Left lung (tissue), 4 donors: ENCODE measurements at regions not wholly inside any gene's neighbourhood (a gene's known extent, or its start where the extent isn't known, plus 50 kb on each side); places are given as distances from the start of the nearest gene placed in this dataset.

ENCODE experiments used
- ATAC-seq: fragments of 200-7000 bp; cut with Tn5 transposase; one replicate; pipeline ENCODE4 v1.9.1; 2020; ENCODE audit warnings: moderate library complexity
- DNase-seq, 4 donors: peaks; one replicate each; pipeline ENCODE4 v3.0.0-alpha.2; 2013 to 2020
- H3K27ac ChIP-seq, 2 donors: fragments of 200-600 bp; sonication (generic) in 1 of 2; one replicate each; pipeline versions ENCODE4 v1.5.0 to v1.8.0; 2020 to 2021
- H3K27me3 ChIP-seq, 2 donors: fragments of 200-600 bp; sonication (generic) in 1 of 2; one replicate each; pipeline versions ENCODE4 v1.5.0 to v1.8.0; 2020 to 2021
- H3K36me3 ChIP-seq, 2 donors: fragments of 200-600 bp; sonication (generic) in 1 of 2; one replicate each; pipeline versions ENCODE4 v1.5.0 to v1.8.0; 2020 to 2021
- H3K4me1 ChIP-seq, 2 donors: fragments of 200-600 bp; one replicate each; pipeline ENCODE4 v1.8.0; 2021
- H3K4me3 ChIP-seq, 2 donors: fragments of 200-600 bp; sonication (generic) in 1 of 2; one replicate each; pipeline versions ENCODE4 v1.5.0 to v1.8.0; 2020 to 2021; ENCODE audit warnings: mild to moderate bottlenecking in 1 of 2
- H3K9me3 ChIP-seq, 2 donors: fragments of 200-600 bp; sonication (generic) in 1 of 2; one replicate each; pipeline versions ENCODE4 v1.5.0 to v1.8.0; 2020 to 2021
- CTCF ChIP-seq, 2 donors: fragments of 200-600 bp; sonication (generic) in 1 of 2; IDR thresholded peaks; one replicate each; pipeline versions ENCODE4 v1.5.0 to v1.8.0; 2021; ENCODE audit warnings: antibody characterized with exemption in 2 of 2
- intact Hi-C, 2 donors: fragments of 100-400 bp; cut with DNase I; formaldehyde crosslinking; loops; one replicate each; pipeline versions ENCODE4 v1.11.2 to v1.14.2; 2022
- donor health status: DM: no; HTN: yes; CAD: no.
- donor health status: DM: no; HTN: no; CAD: no.

DNA sequence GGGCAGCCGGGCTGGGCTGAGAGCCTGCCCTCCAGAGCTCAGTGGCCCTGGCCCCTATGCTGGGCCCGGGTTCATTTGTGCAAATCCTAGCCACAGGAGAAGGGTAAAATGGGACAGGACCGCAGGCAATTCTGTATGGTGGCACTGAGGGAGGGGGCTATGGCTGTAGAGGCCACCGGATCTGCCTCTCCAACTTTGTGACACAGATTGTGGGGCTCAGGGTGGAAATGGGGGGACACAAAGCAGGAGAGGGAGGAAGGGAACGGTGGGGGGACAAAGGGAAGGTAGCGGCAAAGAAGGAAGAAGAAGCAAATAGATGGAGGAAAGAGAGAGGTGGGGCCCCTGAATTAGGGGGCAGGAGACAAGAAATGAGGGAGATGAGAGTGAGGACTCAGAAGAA is 201.1 kb downstream of the SMAD2 start:
- H3K36me3 ChIP-seq = no peaks in the 10 kb centered on the region
- H3K27me3 ChIP-seq = peaks cover 0 to 7% of the 10 kb centered on the region in 2 donors
- intact Hi-C loops = no loop called here
- TF ChIP-seq CTCF (IDR thresholded peaks at IDR 0.05) = no peak
- DNase-seq (no peak), ATAC-seq (no peak)
- no peaks in the 10 kb centered on the region for H3K9me3 ChIP-seq
- no peak overlapping the region for H3K4me3 ChIP-seq
- no peak overlapping the region for H3K27ac ChIP-seq
- H3K4me1 ChIP-seq = no peaks in the 10 kb centered on the region

- no peak for DNase-seq
- Histone ChIP-seq H3K4me1 (no peaks in the 10 kb centered on the region), H3K27ac (no peak overlapping the region), H3K36me3 (no peaks in the 10 kb centered on the region), H3K4me3 (no peak overlapping the region), H3K9me3 (no peaks in the 10 kb centered on the region), H3K27me3 (peaks cover 0 to 2% of the 10 kb centered on the region in 2 donors)
- no peak for TF ChIP-seq CTCF (IDR thresholded peaks at IDR 0.05)
- no peak for ATAC-seq
- intact Hi-C loops = no loop called here
These were observed 201.5 kb downstream of the SMAD2 start for GRCh38 chr18:47728921-47729320.

DNA sequence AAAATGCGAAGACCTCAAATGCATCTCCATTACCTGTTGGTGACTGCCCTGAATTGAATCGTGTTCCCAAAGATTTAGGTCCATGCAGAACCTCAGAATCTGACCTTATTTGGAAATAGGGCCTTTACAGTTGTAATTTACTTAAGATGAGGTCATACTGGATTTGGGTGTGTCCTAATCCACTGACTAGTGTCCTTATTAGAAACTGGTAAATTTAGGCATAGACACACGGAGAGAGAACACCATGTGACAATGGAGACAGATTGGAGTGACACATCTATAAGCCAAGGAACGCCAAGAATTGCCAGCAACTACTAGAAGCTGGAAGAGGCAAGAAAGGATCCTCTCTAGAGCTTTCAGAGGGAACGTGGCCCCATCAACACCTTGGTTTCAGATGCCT is 203.1 kb downstream of the SMAD2 start:
- Histone ChIP-seq H3K27me3 (no peaks in the 10 kb centered on the region), H3K27ac (no peak overlapping the region), H3K4me1 (no peaks in the 10 kb centered on the region), H3K4me3 (no peak overlapping the region), H3K9me3 (no peaks in the 10 kb centered on the region), H3K36me3 (no peaks in the 10 kb centered on the region)
- ATAC-seq (no peak), DNase-seq (no peak)
- TF ChIP-seq CTCF (IDR thresholded peaks at IDR 0.05) = no peak
- intact Hi-C loops = no loop called here

DNA sequence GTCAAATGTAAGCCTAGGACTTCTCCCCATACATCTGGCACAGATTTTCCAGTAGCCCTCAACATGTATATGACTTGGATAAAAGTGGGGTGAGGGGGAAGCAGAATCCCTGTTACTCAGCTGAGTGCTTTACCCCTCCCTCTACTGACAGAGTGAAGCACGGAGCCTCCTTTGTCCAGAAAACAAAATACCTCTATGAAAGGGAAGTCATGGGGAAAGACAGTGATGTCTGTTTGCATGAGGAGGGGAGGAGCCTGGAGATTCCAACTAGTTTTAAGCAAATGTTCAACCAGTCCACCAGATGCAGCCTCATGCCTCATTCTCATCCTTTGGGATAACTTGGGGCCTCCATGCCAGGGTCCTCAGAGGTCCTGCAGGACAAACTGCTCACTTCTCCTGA is 203.9 kb downstream of the SMAD2 start:
- H3K9me3 ChIP-seq = no peaks in the 10 kb centered on the region
- no peak overlapping the region for H3K4me3 ChIP-seq
- H3K27me3 ChIP-seq = no peaks in the 10 kb centered on the region
- intact Hi-C loops = no loop called here
- H3K36me3 ChIP-seq = no peaks in the 10 kb centered on the region
- DNase-seq = no peak
- H3K4me1 ChIP-seq = no peaks in the 10 kb centered on the region
- TF ChIP-seq CTCF (IDR thresholded peaks at IDR 0.05) = no peak
- ATAC-seq = no peak
- no peak overlapping the region for H3K27ac ChIP-seq

DNA sequence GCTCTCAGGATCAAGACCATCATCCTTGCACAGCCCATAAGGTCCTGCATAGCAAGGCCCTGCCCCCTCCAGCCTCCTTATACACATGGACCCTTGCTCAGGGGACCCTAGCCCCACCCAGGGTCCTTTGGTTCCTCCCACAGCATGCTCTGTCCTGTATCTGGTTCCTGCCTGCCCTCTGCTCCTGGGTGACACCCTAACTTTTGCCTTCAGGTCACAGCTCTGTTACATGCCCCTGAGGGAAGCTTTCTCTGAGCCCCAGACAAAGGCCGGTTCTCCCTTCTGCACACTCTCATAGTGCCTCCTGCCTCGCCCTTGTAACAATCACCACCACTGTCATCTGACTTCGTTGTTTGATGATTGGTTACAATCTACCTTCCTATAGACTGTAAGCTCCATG is 204.8 kb downstream of the SMAD2 start:
- ATAC-seq (no peak), DNase-seq (no peak)
- no peaks in the 10 kb centered on the region for H3K36me3 ChIP-seq
- no peaks in the 10 kb centered on the region for H3K27me3 ChIP-seq
- no peak overlapping the region for H3K4me3 ChIP-seq
- TF ChIP-seq CTCF (IDR thresholded peaks at IDR 0.05) = no peak
- no peaks in the 10 kb centered on the region for H3K4me1 ChIP-seq
- H3K27ac ChIP-seq = no peak overlapping the region
- H3K9me3 ChIP-seq = no peaks in the 10 kb centered on the region
- intact Hi-C loops = no loop called here
